GM12874 (cell line): ENCODE measurements at regions not wholly inside any gene's neighbourhood (a gene's known extent, or its start where the extent isn't known, plus 50 kb on each side); places are given as distances from the start of the nearest gene placed in this dataset.

Source experiments
- CTCF ChIP-seq: IDR thresholded peaks from 2 replicates; pipeline ENCODE4 v1.5.1; 2011; ENCODE audit warnings: low read depth, mild to moderate bottlenecking, control low read depth, low read length, moderate library complexity; ENCODE audit not compliant: insufficient read depth

DNA sequence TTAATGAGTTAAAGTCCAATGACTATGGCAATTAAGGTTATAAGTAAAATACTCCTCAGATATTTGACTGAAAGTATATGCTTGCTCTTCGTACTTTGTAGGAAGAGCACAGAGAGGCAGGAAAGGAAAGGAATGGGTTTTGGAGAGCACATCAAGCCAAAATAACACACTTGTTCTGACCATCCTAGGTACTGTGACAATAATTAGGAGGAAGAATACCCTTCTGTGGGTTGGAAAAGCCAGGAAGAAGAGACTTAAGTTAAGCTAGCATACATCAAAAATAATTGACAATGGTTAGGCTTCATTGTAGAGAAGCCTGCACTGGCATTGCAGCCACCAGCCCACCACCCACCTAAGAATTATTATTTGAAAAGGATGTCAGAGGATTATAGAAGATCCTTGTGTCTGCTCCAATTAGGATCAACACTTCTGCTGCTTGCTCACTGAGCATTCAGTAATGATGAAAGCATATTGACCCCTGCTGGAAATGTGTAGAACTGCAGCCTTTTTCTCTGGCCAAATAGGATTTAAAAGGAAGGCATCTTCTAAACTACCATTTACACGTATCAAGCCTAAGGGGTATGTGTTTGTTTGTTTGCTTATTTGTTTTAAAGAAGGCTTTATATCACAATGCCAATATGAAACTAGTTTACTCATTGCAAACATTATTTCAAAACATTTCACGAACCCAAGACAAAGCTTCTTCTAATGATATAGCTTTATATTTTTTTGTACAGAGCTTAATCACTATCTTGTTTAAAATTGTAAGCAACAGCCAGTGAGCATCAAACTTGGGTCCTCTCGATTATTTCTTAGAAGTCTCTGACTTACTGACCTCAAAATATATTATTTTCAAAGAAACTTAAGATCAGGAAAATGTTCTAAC, 286.2 kb upstream of the TET2 start:
- TF ChIP-seq CTCF: peak; percentile 63

DNA sequence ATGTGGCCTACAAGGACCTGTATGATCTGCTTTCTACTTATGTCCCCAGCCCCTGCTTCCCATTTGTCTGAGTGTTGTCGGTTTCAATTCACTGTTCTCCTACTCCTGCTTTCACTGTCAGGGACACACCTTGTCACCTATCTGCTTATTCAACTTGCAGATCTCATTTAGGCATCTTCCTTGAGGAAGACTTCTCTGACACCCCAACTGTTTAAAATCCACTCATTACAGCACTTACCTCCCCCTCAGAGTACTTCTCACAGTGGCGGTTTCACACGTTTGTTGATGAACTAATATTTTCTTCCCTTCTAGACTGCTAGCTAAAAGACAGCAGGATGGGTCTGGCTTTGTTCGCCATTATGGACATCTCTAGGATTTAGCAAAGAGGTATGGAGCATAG, 279.9 kb upstream of the TET2 start:
- TF ChIP-seq CTCF: no peak

- no peak for TF ChIP-seq CTCF
Measured at GRCh38 chr4:104868533-104868932, 278.1 kb upstream of the TET2 start.

DNA sequence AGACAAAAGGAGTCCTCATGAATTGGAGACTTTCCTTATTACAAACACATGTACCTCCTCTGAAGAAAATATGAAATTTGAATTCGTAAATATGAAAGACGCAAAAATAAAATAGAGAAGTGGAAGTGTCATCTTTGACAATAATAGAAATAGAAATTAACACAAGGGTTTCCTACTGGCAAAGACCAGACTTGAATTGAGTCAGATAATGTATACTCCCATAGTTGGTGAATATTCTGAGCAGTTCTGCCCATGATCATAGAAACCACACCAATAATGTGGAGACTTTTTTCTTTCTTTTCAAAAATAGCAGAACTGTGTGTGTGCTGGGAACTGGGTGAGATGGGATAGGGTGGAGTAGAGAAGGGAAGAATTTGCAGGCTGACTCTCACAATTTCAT, 277.7 kb upstream of the TET2 start:
- no peak for TF ChIP-seq CTCF

DNA sequence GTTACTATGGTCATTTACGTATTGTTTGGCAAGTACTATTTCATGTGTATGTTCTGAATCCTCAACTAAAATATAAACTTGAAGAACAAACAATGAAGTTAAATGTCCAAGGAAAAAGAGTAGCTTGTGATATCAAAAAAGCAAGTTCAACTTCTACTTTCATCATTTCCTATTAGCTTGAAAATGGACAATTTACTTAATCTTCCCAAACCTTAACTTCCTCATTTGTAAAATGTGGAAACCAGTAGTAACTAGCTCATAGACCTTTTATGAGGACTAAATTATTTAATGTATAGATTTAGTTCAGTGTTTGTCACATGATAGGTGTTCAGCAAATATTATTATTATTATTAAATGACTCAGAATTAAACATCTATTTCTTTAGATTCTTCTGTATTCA, 276.8 kb upstream of the TET2 start:
- TF ChIP-seq CTCF: no peak

GRCh38 chr4:104870495-104871233, 276.0 kb upstream of the TET2 start:
- no peak for TF ChIP-seq CTCF

- TF ChIP-seq CTCF: no peak
Measured at GRCh38 chr4:104878936-104879335, 267.7 kb upstream of the TET2 start.
